ENCODE measurements at regions not wholly inside any gene's neighbourhood (a gene's known extent, or its start where the extent isn't known, plus 50 kb on each side); places are given as distances from the start of the nearest gene placed in this dataset.

GRCh38 chr18:41881285-41881684 is 73.7 kb upstream of the PIK3C3 start:
- Histone ChIP-seq H3K23ac (ENCODE audit: insufficient read length) (no peak overlapping the region), H4K91ac (replicated peaks; ENCODE audit: insufficient read length, low read length) (no peak overlapping the region), H3K4me2 (ENCODE audit: insufficient read depth in 1 of 2, low read depth in 2 of 2, low read length in 2 of 2) (no peak overlapping the region), H3K36me3 (ENCODE audit: control insufficient read depth in 2 of 4, insufficient read depth in 4 of 4, low read length in 3 of 4) (no peaks in the 10 kb centered on the region), H3K9me3 (ENCODE audit: insufficient read depth in 2 of 2, low read depth in 1 of 2, low read length in 1 of 2) (no peaks in the 10 kb centered on the region), H2AFZ (ENCODE audit: low read length) (no peak overlapping the region), H2BK12ac (ENCODE audit: low read depth, low read length) (no peak overlapping the region), H3K9ac (replicated peaks in 1 of 4; ENCODE audit: extremely low read depth in 1 of 4, low read depth in 3 of 4, low read length in 3 of 4) (no peak overlapping the region), H3K18ac (ENCODE audit: extremely low read depth, low read length) (no peak overlapping the region), H3K79me1 (ENCODE audit: low read depth, low read length) (no peaks in the 10 kb centered on the region), H2AK5ac (ENCODE audit: low read depth, low read length) (no peak overlapping the region), H3K4me3 (ENCODE audit: extremely low read depth in 1 of 4, insufficient read depth in 2 of 4, low read depth in 3 of 4, low read length in 4 of 4) (no peak overlapping the region), H3K4ac (replicated peaks; ENCODE audit: insufficient read length, low read depth, low read length) (no peak overlapping the region), H2BK15ac (ENCODE audit: low read length) (no peak overlapping the region), H3K79me2 (ENCODE audit: control insufficient read depth in 1 of 2, insufficient read depth in 2 of 2, low read length in 2 of 2) (no peaks in the 10 kb centered on the region), H3K14ac (ENCODE audit: insufficient read length) (no peak overlapping the region), H3K4me1 (replicated peaks in 1 of 4; ENCODE audit: control insufficient read depth in 3 of 4, insufficient read depth in 4 of 4, low read length in 3 of 4) (no peaks in the 10 kb centered on the region), H3K27me3 (replicated peaks in 1 of 4; ENCODE audit: control insufficient read depth in 3 of 4, extremely low read depth in 1 of 4, insufficient read depth in 3 of 4, low read length in 3 of 4) (no peaks in the 10 kb centered on the region), H2BK20ac (ENCODE audit: low read length) (no peak overlapping the region), H3K56ac (replicated peaks; ENCODE audit: insufficient read length, low read depth, low read length) (no peak overlapping the region), H2BK120ac (replicated peaks; ENCODE audit: low read depth, low read length) (no peak overlapping the region), H4K20me1 (replicated peaks in 1 of 2; ENCODE audit: control insufficient read depth in 1 of 2, insufficient read depth in 2 of 2, low read length in 2 of 2) (no peaks in the 10 kb centered on the region), H2BK5ac (ENCODE audit: low read depth, low read length) (no peak overlapping the region), H3K27ac (ENCODE audit: low read depth, low read length) (no peak overlapping the region), H3K23me2 (ENCODE audit: low read depth, low read length) (no peaks in the 10 kb centered on the region), H4K8ac (ENCODE audit: extremely low read depth, insufficient read depth, low read length) (no peak overlapping the region), H4K5ac (ENCODE audit: insufficient read length, low read depth, low read length) (no peak overlapping the region)
- ChIA-PET POLR2A (ENCODE audit: partially characterized antibody) (no interaction called here), CTCF (ENCODE audit: partially characterized antibody) (no interaction called here)
- 89% methylated on average over 3 of the region's 3 CpGs; no CpG with 5 or more reads in 1 of the 2 experiments for WGBS, 2 experiments (ENCODE audit: extremely low coverage in 1 of 2, insufficient coverage in 1 of 2, insufficient read length in 1 of 2, insufficient replicate concordance in 2 of 2, low coverage in 1 of 2, low lambda C conversion rate in 2 of 2, missing lambda C conversion rate in 1 of 2)
- TF ChIP-seq SIX5 (IDR thresholded peaks at IDR 0.05; ENCODE audit: low read depth, low read length), result no peak
- TF ChIP-seq TAF1 (IDR thresholded peaks at IDR 0.05; ENCODE audit: low read depth, low read length), result no peak
- TF ChIP-seq CHD2 (IDR thresholded peaks at IDR 0.05; ENCODE audit: low read length), result no peak
- no peak for TF ChIP-seq YY1 (IDR thresholded peaks at IDR 0.05; ENCODE audit: low read depth, low read length)
- no peak for TF ChIP-seq SIRT6 (IDR thresholded peaks at IDR 0.05; ENCODE audit: low read length)
- TF ChIP-seq MAFK (IDR thresholded peaks at IDR 0.05; ENCODE audit: low read depth, low read length), result no peak
- TF ChIP-seq HDAC2 (IDR thresholded peaks at IDR 0.05; ENCODE audit: borderline replicate concordance in 1 of 2, low read depth in 2 of 2, low read length in 2 of 2), result no peak
- TF ChIP-seq RFX5 (IDR thresholded peaks at IDR 0.05; ENCODE audit: borderline replicate concordance, low read depth, low read length), result no peak
- TF ChIP-seq JUND (IDR thresholded peaks at IDR 0.05; ENCODE audit: low read length), result no peak
- TF ChIP-seq TEAD4 (IDR thresholded peaks at IDR 0.05; ENCODE audit: low read depth, low read length), result no peak
- TF ChIP-seq SP1 (IDR thresholded peaks at IDR 0.05; ENCODE audit: low read depth, low read length), result no peak
- no peak for TF ChIP-seq TBP (IDR thresholded peaks at IDR 0.05; ENCODE audit: low read depth, low read length)
- no peak for TF ChIP-seq SP2 (IDR thresholded peaks at IDR 0.05; ENCODE audit: low read length)
- no peak for TF ChIP-seq ASH2L (IDR thresholded peaks at IDR 0.05; ENCODE audit: low read length)
- TF ChIP-seq FOSL1 (IDR thresholded peaks at IDR 0.05; ENCODE audit: insufficient read depth, low read depth, low read length), result no peak
- no peak for TF ChIP-seq EGR1 (IDR thresholded peaks at IDR 0.05; ENCODE audit: borderline replicate concordance, low read depth, low read length)
- TF ChIP-seq ZNF274 (IDR thresholded peaks at IDR 0.05; ENCODE audit: borderline replicate concordance, extremely low read depth, low read length), result no peak
- DNase-seq (ENCODE audit: low read depth in 1 of 2, low spot score in 2 of 2) (no peak), FAIRE-seq (no peak)

All from H1 (cell line).